HS-5 (cell line): ENCODE measurements at regions not wholly inside any gene's neighbourhood (a gene's known extent, or its start where the extent isn't known, plus 50 kb on each side); places are given as distances from the start of the nearest gene placed in this dataset.

Experiments used
- DNase-seq: peaks from one replicate; pipeline ENCODE4 v3.0.0-alpha.2; 2012; ENCODE audit warnings: low read depth

DNA sequence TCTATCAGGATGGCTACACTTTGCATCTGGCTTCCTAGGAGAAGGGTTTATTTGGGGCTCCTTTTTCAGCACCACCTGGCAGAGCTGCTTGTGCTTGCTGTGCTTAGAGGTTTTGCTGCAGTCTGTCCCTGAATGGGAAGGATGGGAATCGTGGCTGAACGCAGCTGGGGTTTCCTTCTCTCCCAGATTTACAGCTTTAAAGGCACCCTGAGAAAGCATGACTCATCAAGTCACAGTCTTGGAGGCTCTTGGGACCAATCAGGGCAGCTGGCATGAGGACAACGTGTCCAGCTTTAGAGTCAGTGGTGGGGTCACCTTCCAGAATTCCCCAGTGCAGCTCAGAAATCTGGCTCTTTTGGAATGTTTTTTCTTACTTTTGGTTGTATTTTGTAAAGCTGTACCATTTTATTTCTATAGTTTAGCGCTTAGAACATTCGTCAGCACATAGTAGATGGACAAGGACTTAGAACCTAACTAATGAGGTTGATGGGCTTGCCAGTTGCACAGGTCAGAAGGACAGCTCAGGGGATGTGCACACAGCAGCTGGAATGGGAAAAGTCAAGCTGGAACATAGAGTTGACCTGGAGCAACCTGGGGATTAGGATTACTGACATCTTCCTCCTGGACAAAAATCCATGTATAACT lies 222.6 kb downstream of the PRDM2 start:
- no peak for DNase-seq

DNA sequence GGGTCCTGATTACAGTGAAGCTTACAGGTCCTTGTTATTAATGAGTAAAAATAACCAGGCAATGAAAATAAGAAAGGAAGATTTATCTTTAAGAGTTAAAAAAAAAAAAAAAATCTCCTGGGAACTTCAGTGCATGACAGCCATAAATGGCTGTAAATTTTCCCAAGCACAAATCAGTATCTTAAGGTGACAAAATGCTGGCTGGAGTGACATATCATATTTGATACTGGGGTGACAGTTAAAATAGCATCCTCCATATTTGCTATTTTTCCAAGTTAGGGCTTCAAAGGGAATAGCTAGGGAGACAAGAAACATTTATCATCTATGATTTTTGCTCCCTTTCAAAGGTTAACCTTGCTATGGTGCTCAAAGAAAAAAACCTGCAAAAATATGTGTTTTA lies 226.6 kb downstream of the PRDM2 start:
- no peak for DNase-seq

DNA sequence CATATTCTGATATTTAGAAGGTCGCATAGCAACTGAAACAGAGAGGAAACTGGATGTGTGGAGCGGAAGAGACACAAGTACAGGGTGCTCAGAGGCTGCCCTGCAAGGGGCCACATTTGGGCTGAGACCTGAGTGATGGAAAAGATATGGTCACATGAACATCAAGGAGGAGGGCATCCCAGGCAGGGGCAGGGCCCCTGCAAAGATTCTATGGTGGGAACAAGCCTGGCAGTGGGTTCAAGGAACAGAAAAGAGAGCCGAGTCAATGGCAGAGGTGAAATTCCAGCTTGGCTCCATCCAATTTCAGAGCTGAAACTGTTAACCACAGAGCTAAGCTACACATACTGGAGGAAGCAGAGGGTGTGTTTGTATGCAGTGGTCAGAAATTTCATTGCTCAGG lies 227.7 kb downstream of the PRDM2 start:
- no peak for DNase-seq

DNA sequence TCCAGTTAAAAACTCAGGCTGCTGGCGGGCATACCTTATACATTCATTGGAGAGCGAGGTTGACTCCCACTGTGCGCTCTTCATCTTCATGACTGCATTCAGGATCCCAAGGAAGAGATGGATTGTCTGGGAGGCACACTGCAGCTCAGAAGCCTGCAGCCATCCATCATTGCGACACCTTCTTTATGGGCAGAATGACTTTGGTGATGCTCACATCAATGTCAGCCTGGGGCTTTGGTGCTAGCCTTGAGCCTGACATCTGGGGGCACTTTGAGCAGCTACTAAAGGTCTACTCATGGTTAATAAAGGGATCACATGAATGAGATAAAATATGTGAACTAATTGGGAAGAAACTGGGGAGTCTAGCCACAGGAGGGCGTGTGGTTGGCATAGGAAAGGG lies 229.3 kb downstream of the PRDM2 start:
- DNase-seq = no peak

DNA sequence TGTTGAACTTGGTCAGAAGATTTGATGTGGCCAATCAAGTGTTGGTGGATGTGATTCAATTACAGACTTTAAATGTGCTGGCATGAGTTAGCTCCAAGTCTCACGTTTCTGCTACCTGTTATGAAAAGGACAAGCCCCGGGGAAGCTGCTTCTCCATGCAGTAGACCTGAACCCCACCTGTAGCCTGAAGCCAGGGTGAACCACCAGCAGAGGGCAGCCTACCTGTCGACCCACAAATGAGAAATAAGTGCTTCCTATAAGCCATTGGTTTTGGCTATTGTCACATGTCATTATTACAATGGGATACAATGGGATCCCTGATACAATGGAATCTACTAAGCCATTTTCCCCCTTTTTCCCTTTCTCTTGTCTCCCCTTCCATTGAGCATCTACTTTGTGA lies 230.2 kb downstream of the PRDM2 start:
- DNase-seq = no peak

DNA sequence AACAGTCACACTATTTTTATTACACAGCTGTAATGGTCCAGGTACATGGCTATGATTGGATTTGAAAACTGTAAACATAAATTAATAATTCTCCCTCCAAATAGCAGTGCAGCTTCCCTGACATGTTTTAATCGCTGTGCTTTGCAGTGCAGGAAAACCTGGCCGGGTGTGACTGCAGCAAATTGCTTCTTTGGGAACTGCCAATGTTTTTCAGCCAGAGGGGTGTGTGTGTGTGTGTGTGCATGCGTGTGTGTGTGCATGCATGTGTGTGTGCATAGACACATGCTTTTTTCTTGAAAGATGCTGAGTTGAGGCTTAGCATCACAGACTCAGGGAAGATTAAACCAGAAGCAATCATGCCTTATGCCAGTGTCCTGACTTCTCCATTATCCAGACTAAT lies 231.2 kb downstream of the PRDM2 start:
- no peak for DNase-seq

DNA sequence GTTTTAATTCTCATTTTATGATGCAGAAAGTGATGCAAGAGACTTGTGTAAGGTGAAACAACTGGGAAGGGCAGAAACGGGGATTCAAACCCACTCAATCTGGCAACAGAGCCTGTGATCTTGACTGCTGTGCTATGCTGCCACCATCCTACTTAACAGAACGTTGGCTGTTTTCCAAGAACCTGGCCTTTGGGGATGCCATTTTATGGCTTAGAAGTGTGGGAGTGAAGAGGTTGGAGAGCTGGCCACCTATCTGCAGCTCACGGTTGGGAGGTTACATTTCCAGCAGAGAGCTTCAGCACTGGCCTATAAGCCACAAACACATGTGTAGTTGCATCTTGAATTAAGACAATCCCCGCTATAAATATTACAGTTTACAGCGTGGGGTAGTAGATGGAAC lies 235.3 kb downstream of the PRDM2 start:
- no peak for DNase-seq

DNA sequence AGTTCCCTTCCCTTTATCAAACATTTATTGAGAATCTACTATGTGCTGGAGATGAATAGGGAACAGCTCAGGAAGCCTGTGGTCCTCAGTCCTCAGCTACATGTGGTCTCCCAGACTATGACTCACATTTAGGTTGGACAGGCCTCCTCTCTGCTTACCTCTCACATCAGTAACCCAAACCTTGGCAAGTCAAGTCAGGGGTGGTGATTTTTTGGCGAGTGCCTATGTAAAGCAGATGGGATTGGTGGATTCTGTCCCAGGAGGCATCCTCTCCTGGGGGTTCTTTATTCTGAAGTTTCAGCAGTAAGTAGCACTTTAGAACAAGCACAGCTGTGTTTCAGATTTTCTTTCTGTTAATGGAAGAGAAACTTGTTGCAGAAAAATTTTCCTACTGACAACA lies 241.3 kb downstream of the PRDM2 start:
- no peak for DNase-seq

DNA sequence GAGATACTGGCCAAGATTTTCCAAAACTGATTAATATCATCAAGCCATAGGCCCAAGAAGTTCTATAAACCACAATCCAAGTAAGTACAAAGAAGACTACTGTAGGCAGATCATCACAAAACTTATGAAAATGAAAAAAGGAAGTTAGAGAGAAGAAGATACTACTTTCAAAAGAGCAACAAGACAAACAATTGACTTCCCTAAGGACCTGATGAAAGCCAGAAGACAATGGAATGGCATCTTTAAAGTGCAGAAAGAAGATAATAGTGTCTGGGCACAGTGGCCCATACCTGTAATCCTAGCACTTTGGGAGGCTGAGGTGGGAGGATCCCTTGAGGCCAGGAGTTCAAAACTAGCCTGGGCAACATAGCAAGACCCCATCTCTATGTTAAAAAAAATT lies 243.1 kb downstream of the PRDM2 start:
- no peak for DNase-seq

DNA sequence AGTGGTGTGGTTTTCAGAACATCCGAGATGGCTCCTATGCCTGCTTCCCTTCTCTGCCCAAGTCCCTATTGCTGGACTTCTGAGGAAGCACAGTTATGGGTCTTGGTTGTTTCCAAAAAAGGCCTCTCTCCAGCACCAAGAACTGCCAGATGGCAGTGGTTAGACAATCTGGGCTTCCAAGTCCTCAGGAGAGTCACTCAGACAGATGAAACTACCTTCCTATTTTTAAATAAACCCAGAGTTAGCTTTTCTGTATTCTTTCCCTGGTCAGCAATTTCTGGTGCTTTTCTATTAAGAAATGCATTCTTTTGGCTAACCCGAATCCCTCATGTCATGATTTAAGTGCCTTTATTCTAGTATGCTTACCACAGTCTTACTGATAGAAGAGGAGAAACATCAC lies 245.9 kb downstream of the PRDM2 start:
- no peak for DNase-seq

DNA sequence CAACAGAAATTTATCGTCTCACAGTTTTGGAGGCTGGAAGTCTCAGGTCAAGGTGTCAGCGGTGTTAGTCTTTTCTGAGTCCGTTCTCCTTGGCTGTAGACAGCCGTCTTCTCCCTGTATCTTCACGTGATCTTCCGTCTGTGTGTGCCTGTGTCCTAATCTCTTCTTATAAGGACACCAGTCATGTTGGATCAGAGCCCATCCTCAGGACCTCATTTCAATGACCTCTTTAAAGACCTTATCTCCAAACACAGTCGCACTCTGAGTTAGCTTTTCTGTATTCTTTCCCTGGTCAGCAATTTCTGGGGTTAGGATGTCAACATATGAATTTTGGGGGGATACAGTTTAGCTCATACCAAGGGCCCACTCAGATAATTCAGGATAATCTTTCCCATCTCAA lies 247.7 kb downstream of the PRDM2 start:
- DNase-seq = no peak

DNA sequence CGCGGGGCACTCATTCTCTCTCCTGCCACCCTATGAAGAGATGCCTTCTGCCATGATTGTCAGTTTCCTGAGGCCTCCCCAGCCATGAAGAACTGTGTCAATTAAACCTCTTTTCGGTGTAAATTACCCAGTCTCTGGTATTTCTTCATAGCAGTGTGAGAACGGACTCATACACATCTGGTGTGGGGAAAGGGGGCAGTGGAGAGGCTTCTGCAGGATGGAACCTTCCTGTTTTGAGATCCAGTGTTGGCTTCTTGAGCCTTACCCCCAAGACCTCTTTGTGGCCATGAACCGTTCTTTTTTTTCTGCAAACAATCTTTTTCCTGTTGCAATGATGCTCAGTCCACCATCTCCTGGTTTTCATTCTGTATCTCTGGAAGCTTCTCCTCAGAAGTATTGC lies 248.4 kb downstream of the PRDM2 start:
- no peak for DNase-seq

DNA sequence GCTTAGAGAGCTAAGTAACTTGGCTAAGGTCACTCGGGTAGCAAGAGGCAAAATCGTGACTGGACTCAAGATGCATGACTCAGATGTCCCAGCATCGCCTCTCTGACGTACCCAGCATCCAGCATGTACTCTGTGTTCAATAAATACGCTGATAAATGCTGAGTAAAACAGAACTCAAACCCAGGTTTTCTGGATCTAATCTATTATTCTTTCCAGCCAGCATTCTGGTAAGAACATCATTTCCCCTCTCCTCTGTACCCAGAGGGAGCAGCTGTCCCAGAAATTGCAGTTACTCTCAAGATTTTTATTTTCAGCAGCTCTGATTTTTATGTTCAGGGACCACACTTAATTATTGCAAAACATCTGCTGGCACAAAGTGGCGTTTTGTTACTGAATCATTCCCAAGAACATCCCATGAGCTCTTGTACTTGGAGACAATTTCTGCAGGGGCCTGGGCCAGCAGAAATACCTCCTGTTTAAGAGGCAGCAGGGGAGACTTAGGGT lies 249.0 kb downstream of the PRDM2 start:
- no peak for DNase-seq

DNA sequence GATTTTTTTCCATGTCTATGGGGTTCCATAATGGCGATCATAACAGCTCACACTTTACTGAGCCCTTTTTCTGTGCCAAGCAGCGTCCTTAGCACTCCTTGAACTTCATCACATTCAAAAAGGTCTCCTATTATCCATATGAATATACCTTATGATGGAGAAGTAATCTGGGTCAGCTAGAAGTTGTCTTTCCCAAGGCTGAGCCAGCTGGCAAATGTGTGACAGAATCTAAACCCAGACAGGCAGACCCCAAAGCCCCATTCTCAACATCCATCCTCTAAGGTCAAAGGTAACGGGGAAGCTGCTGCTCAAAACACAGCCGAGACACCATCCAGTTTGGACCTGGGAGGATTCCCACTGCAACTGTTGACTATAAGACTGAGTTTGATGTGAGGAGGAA lies 249.6 kb downstream of the PRDM2 start:
- DNase-seq = no peak

DNA sequence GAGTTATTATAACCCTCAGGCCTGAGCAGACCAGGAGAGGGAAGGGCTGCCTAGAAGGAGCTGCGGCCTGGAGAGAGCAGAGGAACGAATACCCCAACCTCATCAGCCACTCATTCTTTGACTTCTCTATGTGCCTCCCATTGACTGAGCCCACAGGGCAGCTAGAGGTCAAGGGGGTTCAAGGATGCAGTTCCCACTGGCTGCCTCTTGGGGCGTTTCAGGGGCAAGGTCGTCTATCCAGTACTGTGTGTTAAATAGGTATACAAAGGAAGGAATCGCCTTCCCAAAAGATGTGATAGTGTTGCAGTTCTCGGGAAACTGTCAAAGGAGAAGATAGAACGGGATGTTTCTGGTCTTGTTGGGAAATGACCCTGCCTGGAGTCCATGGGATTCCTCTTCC lies 250.6 kb downstream of the PRDM2 start:
- no peak for DNase-seq

DNA sequence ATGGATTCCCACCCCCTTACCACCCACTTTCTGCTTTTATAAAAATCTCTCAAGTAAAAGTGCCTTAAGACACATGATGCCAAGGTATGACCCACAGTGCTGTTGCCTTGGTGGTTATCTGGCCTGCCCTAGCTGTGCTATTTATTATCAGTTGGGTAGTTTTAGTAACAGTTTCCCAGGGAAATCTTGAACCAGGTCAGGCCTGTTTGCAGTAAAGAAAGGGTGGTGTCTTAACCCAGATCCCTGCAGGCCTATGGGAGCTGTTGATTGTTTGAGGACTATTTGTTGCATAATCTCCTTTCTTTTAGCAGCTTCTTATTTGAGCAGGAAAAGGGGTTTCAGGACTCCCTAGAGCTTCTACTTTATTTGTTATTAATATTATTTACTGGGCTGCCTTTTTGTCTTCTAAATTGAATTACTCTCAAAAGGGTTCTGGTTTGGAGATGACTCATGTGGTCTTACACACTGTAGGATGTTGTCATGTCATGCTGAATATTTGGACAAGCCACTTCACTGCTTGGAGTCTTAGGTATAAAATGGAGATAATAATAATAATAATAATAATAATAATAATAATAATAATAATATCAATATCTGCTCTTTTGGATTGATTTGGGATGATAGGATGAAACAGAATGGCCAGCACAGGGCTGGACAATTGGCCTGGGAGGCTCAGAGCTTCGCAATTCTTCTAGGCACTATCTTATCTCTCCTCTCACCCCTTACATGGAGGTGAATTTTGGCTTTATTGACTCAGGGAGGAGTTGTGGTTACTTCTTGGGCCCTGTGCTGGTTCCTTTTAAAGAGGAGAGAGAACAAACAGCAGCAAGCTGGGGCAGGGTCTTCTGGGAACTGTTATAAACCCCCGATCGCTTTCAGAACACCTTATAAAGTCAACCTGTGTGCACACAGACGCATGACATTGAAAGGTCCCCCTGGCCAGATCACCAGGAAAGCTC lies 252.1 kb downstream of the PRDM2 start:
- no peak for DNase-seq

DNA sequence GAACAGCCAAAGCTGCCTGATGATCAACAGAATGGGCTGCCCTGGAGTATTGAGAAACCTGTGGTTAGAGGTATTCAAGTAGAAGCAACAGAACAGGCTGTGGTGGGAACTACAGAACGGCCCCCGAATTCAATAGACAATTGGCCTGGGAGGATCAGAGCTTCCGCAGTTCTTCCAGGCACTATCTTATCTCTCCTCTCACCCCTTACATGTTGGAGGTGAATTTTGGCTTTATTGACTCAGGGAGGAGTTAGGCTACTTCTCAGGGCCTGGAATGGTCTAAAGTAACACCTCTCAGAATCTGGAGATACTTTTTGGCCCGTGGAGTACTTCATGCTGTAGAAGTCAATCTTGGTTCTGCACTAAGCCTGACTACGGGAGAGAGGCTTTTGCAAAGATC lies 253.0 kb downstream of the PRDM2 start:
- no peak for DNase-seq

DNA sequence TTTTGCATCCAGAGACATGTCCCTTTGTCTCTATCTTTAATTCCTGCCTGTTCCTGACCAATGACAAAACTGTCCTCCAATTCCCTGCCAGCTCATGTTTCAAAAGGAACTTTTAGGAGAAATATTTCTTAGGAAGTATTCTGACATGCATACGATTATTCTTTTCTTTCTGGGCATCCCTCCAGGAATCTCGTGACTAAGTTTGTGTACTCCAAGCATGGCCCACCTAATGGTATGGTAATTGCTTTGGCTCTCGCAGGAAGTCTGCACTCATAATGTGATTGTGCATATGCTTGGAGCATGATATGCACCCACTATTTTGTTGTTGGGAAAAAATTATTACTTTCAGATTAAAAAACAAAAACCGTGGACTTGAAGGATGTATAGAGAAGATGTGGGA lies 256.4 kb downstream of the PRDM2 start:
- DNase-seq = peak; percentile 50

DNA sequence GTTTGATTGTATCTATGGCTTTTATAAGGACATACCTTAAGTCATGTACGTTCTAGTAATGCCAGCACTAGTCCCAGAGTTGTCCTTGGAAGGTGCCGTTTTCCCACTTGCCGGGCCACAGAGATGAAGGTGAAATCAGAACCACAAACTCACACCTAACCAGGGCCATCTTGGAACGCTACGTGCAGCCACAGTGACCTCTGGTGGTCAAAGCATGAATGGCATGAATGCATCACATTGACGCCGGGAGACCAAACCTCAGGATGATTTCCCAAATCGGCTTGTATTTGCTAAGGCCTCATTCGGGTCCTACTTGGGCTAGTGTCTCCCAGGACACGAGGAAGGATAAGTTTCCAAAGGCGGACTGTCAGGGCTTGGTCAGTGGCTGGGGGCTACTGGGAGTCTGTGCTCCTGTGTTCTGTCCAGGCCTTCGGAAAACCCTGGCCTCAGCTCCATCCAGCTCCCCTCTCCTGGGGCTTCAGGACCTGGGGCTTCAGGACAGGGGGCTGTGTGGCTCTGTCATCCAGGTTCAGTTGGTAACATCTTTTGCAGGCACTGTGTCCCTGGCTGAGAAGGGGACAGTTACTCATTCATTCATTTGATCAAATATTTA lies 260.5 kb downstream of the PRDM2 start:
- peak; percentile 20 for DNase-seq

DNA sequence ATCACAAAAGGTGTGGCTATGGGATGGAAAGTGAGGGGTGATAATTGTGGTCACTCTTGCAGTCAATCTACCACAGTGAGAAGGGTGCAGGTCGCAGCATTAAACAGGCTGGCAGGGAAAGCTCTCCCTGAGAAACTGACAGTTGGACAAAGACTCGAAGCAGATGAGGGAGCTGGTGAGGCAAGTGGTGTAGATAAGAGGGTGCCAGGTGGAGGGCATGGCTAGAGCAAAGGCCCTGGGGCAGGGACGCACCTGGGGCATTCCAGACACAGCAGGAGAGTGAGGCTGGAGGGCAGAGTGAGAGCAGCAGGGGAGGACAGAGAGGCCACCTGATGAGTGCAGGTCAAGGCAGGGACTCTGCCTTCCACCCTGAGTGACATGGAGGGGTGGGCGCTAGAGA lies 264.8 kb downstream of the PRDM2 start:
- no peak for DNase-seq

DNA sequence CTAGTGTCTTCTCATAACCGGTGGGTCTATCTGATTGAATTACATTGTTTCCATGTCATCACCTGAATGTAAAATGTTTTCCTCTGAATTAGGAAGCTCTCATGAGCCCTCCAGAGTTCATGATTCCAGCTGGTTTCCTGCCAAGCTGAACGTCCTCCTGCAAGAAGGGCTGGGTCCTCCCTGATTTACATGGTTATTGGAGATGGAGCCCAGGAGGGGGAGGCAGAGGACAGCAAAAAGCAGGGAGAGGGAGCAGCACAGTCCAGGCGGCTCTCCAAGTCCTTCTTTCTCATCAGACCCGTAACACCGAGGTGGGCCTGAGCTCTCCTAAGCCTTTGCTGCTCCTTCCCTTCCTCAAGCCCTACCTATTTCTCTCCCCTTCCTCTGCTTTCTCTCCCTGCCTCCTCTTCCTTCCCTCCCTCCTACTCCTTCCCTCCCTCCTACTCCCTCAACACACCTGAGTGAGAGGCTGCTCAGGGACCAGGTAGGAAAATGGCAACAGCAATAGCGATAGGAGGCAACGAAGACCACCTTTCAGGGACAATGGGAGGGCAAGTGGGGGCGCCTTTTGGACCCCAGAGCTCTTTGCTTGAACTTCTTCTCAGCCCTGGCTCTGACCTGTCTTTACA lies 265.9 kb downstream of the PRDM2 start:
- DNase-seq = peak; percentile 16

DNA sequence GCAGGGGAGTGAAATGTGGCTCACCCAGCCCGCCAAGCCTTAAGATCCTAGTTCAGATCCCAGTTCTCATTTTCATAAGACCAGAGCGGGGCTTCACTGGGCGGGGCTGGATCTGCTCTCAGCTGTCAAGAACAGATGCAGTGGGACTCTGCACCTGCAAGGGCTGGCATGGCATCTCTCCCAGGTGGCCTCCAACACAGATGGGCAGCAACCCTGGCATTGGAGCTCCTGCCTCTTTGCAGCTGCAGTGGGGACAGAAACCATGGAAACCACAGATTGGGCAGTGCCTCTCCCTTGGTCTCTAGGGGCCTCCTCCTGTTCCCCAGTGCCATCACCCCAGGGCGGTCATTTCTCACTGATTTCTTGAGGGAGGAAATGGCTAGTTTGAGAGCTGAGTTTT lies 267.7 kb downstream of the PRDM2 start:
- no peak for DNase-seq

DNA sequence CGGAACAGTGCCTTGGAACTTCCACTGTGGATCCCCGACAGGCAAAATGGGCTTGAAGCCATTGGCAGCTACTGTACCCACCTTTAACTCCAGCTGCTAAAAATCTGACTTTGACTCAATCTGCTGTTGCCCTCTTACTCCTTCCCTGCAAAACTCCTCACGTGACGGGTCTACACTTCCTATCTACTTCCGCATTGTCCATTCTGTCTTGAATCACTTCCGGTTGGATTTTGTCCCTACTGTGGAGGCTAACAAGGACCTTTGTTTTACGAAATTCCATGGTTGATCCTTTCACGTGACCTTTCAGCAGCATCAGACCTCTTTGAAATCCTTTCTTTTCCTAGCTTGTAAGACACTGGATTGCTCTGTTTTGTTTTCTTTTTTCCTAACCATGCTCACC lies 268.4 kb downstream of the PRDM2 start:
- DNase-seq = no peak
